ENCODE measurements at regions not wholly inside any gene's neighbourhood (a gene's known extent, or its start where the extent isn't known, plus 50 kb on each side); places are given as distances from the start of the nearest gene placed in this dataset.
"Not testable (repeated sequence)": the region's sequence is repeated elsewhere in the genome, so short reads cannot be mapped to it uniquely, and the experiment has no call there.

DNA sequence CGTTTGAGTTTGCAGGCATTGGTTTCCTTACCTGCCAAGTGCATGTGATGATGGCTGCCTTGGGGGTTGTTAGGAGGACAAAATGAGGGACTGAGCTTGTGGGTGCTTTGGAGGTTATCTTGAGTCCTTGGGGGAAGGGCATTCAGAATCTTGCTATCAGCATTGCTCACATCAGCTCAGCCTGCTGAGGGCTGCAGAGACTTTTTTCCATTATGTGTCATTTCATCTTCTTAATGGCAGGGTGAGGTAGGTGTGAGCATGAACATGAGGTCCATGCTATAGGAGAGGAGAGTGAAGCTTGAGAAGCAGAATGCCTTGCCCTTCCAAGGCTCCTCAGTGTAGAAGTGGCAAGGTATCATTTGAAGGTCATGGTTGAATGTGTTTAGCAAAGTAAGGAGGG lies 112.3 kb downstream of the MIAT start:
- no peak for DNase-seq

DNA sequence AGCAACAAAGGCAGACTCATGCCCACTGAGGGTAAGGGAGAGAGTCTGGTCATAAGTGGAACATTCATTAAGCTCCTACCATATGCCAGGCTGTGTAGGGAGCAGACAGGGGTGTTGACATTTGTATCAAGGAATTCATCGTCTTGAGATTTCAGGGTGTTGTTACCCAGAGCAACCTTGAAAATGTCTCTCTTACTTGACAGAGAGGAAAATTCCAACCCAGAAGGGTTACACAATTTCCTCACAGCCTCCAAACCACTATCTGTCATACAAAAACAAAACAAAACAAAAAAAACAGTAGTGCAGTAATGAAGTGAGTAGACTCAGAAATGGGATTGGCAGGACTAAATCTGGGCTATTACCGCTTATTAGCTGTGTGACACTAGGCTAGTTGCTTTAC lies 113.2 kb downstream of the MIAT start:
- no peak for DNase-seq

DNA sequence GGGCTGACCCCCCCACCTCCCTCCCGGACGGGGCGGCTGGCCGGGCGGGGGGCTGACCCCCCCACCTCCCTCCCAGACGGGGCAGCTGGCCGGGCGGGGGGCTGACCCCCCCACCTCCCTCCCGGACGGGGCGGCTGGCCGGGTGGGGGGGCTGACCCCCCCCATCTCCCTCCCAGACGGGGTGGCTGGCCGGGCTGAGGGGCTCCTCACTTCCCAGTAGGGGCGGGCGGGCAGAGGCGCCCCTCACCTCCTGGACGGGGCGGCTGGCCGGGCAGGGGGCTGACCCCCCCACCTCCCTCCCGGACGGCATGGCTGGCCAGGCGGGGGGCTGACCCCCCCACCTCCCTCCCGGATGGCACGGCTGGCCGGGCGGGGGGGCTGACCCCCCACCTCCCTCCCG lies 115.7 kb downstream of the MIAT start:
- DNase-seq = not testable (repeated sequence)

- no peak for DNase-seq
These were observed 118.0 kb downstream of the MIAT start for GRCh38 chr22:26775394-26775793.

DNA sequence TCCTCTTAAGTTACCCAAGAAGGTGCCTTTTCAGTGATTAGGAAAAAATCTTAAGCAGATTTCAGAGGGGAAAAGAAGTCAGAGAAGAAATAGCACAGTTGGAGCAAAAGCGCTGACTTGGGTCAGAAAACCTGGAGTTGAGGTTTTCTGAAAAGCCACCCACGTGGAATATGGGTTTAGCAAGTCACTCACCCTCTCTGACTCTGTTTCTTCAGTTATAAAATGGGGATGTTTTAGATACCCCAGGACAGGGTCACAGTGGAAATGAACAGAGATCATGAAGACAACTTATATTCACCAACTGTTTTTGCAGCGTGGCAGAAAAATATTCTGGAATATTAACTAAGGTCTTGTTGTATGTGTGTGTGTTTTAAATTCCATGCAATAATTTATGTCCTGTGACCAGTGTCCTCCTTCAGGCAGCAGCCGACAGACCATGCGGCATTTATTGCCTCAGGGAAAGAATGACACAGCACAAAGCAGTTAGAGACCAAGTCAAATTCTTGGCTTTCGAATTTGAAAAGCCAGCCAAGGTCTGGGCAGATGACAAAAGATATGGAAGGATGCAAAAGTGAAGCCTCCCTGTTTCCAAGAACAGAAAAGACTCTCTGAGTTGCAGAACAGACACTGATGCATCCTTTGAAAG lies 119.9 kb downstream of the MIAT start:
- no peak for DNase-seq

DNA sequence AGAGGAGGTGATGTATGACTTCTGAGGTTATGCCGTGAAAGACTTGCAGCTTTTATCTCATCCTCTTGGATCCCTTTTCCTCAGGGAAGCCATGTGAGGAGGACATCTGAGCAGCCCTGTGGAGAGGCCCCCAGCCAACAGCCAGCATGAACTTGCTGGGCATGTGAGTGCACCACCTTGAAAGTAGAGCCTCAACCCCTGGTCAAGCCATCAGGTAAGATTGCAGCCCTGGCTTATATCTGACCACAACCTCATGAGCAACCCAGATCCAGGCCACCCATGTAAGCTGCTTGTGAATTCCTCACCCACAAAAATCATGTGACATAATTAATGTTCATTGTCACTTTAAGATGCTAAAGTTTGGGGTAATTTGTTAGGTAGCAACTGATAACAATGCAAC lies 121.0 kb downstream of the MIAT start:
- no peak for DNase-seq

GRCh38 chr22:26779108-26779507 lies 121.7 kb downstream of the MIAT start:
- no peak for DNase-seq

- no peak for DNase-seq
These were observed 122.5 kb downstream of the MIAT start for GRCh38 chr22:26779929-26780328.

DNA sequence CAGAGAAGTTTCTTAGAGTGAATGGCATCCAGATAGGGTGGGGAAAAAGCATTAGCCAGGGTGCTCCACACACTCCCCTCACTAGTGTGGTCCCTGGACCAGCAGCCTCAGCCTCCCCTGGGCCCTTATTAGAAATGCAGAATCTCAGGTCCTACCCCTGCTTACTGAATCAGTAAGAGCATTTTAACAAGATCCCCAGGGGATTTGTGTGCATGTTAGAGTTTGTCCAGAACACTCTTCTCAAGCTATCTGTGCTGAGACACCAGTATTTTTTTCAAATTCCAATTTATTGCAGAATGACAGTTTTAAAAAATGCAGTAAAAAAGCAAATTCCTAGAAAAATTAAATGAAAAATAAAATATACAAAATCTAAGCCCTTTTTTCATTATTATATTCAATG lies 123.1 kb downstream of the MIAT start:
- DNase-seq = no peak

DNA sequence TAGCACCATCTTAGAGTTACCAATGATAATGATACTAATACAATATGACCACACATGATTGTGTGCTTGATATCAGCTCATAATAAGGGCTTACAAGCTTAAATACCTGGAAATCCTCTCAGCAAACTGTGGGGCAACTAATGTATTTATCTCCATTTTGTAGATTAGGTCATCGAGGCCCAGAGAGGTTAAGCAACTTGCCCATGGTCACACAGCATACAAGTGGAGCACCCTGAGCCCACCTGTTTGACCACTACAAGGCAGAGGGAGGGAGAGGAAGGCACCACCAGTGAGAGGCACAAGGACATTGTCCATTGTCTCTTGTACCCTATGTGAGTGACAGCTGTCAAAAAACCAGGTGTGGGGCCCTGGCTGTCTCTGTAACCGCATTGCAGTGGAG lies 123.7 kb downstream of the MIAT start:
- no peak for DNase-seq

DNA sequence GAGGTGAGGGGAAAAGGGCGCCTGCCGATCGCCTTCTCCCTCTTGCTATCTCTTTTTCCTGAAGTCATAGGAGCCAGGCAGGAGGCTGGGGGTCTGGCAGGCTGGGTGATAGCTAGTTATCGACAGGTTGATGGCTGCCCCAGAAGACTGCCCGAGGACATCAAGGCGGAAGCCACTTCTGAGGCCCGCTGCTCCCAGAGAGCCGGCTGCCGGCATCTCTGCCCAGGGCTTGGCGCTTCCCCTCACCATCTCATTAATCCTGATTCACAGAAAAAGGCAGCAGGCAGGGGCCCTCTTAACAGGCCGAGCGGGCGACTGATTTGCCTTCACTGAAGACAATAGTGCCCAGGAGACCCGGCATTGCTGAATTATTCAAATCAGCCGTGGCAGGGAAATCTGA lies 124.2 kb downstream of the MIAT start:
- no peak for DNase-seq

DNA sequence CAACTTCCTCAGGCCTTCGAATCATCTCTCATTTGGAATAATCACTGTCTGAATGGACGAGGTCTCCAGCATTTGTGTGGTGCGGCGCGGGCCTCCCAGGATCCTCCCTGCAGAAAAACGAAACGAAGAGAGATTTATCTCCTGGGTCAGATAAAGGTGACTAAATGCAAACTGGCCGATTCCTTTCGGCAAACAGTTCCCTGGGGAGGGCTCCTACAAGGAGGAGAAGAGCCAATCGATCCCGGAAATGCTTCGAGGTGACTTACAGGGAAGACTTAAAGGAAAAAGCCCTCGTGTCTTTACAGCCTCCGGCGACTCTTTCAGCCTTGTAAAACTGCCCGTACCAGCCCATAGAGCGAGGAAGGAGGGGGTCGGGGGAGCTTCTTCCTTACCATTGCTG lies 126.5 kb downstream of the MIAT start:
- DNase-seq = no peak

GRCh38 chr22:26784772-26785171 lies 127.4 kb downstream of the MIAT start:
- DNase-seq = no peak

- no peak for DNase-seq
These were observed 128.5 kb downstream of the MIAT start for GRCh38 chr22:26785932-26786331.

- DNase-seq = no peak
These were observed 129.0 kb downstream of the MIAT start for GRCh38 chr22:26786398-26786797.

DNA sequence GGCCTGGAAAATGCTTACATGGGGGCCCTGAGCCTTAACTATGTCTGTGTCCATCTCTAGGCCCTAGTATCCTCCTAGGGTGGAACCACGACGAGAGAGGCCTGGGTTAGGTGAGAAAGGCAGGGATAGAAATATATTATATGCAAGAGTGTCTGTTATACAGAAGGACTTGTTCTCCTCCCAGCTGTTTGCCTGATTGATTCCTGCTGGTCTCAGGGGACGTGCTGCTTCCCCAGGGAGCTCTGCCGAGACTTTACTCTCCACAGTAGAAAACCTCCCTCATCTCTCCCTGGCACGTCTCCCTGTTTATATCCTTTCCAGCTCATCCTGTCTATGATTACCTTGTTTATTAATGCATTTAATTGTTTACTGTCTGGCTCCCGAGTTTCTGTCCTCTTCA lies 132.6 kb downstream of the MIAT start:
- DNase-seq = no peak

- no peak for DNase-seq
These were observed 135.1 kb downstream of the MIAT start for GRCh38 chr22:26792522-26792921.

DNA sequence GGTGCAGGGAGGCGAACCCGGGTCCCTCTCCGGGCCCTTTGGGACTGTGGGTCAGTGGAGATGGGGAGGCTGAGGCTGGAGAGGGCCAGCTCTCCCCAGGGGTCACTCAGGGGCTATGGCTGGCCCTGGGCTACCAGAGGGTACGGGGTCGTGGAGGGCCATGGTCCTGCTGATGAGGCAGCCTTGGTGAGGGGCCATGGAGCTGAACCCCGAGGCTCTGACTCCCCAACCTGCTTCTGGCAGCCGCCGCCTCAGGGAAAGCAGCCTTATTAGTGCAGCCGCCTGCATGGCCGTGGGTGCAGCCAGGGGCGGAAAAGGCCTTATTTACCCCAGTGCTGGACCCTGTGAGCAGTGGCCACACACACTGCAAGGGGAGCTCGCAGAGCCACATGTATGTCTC lies 139.4 kb downstream of the MIAT start:
- no peak for DNase-seq

DNA sequence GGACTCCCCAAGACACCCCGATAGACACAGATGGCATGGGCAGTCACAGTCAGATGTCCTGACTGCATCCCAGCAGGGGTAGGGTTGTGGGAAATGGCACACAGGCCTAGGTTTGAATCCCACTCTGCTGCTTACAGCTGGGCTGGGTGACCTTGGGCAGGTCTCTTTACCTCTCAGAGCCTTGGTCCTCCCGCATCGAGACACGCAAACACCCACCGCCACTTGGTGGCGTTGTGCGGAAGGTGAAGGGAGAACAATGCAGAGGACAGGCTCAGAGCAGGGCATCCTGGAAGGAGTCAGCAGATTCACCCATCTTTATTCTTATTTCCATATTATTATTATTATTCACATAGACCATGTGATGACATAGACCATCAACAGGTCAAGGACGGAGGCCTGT lies 140.5 kb downstream of the MIAT start:
- no peak for DNase-seq

DNA sequence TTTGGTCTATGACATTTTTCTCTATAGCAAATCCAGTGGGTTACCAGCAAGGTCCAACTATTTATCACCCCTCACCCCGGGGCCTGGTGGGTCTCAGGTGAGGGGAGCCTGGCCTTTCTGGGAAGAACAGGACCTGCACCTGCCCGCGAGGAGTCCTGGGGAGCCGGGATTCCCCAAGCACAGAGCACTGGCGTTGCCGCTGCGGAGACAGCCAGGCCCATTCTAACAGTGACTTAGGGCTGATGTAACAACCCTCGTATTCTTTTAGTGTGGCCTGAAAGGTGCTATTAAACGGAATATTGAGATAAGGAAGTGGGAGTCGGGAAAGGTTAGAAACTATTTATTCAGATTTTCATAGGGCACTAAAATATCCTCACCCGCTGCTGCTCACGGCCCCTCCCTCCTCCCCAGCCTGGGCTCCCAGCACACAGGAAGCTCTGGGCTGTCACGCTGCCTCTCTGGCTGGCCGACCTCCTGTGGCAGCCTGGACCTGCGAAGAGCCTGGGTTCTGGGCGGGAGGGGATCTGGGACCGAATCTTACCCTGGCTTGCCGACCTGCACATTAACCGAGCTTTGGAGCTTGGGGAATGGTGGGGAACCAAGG lies 141.2 kb downstream of the MIAT start:
- no peak for DNase-seq

GRCh38 chr22:26800858-26801257 lies 143.5 kb downstream of the MIAT start:
- no peak for DNase-seq

GRCh38 chr22:26801449-26801848 lies 144.1 kb downstream of the MIAT start:
- no peak for DNase-seq

- no peak for DNase-seq
These were observed 146.9 kb downstream of the MIAT start for GRCh38 chr22:26804315-26804714.

DNA sequence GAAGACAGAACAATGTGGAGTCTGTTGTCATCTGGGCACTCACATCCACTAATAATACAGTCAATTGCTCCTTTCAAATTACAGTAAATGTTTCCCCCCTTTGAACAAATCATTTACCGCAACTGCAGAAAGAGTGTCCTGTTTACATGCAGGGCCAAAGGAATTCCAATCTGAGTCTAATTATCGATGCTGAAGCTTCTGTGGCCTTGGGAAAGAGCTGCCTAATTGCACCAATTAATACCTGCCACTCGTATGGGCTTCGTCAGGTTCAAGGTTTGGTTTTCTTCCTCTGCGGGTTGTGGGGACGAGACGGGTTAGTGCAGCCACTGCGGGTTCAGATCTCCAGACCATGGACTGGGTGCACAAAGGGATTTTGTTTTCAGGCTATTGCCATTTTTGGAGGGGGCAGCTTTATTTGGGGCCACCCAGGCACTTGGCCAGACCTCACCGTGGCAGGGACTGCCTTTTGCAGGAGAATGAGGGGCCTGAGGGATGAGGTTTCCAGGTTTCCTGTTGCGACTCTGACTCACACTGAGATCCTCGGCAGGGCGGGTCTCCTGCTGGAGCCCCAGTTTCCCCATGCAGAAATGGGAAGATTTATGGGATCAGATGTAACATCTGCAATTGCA lies 147.6 kb downstream of the MIAT start:
- no peak for DNase-seq
